ENCODE measurements at regions not wholly inside any gene's neighbourhood (a gene's known extent, or its start where the extent isn't known, plus 50 kb on each side); places are given as distances from the start of the nearest gene placed in this dataset.

DNA sequence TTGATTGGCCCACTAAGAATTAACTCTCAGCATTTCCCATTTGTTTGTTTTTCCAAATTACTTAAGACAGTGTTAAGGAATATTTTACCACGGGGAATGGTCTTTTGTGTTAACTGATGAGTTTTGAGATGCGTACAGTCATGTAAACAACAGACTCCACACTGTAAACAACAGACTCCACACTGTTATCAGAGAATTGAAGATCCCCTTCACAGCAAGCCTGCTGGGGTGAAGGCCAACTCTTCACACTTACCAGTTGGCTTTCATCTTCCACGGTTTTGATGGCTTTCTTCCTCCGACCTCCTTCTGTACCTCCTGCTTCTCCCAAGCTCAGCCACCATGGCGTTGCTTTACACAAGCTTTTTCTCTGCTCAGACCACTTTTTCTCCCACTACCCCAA is 166.8 kb downstream of the TMEM200C start:
- Histone ChIP-seq H3K27ac (no peak overlapping the region), H3K4me3 (no peak overlapping the region), H3K27me3 (no peaks in the 10 kb centered on the region), H3K36me3 (no peaks in the 10 kb centered on the region), H3K9me3 (no peaks in the 10 kb centered on the region), H3K4me1 (no peaks in the 10 kb centered on the region)
- TF ChIP-seq, protein P1, sequence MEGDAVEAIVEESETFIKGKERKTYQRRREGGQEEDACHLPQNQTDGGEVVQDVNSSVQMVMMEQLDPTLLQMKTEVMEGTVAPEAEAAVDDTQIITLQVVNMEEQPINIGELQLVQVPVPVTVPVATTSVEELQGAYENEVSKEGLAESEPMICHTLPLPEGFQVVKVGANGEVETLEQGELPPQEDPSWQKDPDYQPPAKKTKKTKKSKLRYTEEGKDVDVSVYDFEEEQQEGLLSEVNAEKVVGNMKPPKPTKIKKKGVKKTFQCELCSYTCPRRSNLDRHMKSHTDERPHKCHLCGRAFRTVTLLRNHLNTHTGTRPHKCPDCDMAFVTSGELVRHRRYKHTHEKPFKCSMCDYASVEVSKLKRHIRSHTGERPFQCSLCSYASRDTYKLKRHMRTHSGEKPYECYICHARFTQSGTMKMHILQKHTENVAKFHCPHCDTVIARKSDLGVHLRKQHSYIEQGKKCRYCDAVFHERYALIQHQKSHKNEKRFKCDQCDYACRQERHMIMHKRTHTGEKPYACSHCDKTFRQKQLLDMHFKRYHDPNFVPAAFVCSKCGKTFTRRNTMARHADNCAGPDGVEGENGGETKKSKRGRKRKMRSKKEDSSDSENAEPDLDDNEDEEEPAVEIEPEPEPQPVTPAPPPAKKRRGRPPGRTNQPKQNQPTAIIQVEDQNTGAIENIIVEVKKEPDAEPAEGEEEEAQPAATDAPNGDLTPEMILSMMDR (IDR thresholded peaks at IDR 0.05): no peak
- no peak for TF ChIP-seq POLR2A (IDR thresholded peaks at IDR 0.05)
- no peak for TF ChIP-seq EP300 (IDR thresholded peaks at IDR 0.05)
- no peak for TF ChIP-seq POLR2AphosphoS5 (IDR thresholded peaks at IDR 0.05)
- ATAC-seq (ENCODE audit: low FRiP score in 2 of 2) (no peak), DNase-seq (no peak)
- WGBS, 2 donors: 21 to 37% methylated on average over 5 of the region's 5 CpGs

DNA sequence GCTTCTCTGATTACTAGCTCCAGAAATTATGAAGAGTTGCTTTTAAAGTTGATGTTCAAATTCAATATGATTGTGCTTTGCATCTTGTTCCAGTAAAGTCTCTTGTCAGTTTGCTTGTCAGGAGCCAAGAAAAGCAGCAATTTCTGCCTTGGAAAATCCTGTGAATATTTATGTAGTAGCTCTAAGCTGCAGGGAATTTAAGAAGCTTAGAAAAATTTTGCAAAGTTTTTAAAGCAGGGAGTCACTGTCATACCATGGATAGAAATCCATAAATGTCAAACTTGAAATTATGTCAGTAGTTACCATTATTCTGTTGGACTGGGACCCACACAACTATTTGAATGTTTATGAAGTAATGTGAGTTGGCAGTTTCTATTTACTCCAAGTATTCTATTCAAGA is 169.3 kb downstream of the TMEM200C start:
- DNase-seq: no peak
- TF ChIP-seq, protein P1 (IDR thresholded peaks at IDR 0.05): no peak
- TF ChIP-seq POLR2AphosphoS5 (IDR thresholded peaks at IDR 0.05): no peak
- TF ChIP-seq EP300 (IDR thresholded peaks at IDR 0.05): no peak
- no peak for TF ChIP-seq POLR2A (IDR thresholded peaks at IDR 0.05)
- no peak overlapping the region for H3K27ac ChIP-seq
- H3K4me1 ChIP-seq: no peaks in the 10 kb centered on the region
- no peaks in the 10 kb centered on the region for H3K9me3 ChIP-seq
- H3K27me3 ChIP-seq: no peaks in the 10 kb centered on the region
- H3K4me3 ChIP-seq: no peak overlapping the region
- H3K36me3 ChIP-seq: no peaks in the 10 kb centered on the region
- ATAC-seq (ENCODE audit: low FRiP score in 2 of 2): no peak

DNA sequence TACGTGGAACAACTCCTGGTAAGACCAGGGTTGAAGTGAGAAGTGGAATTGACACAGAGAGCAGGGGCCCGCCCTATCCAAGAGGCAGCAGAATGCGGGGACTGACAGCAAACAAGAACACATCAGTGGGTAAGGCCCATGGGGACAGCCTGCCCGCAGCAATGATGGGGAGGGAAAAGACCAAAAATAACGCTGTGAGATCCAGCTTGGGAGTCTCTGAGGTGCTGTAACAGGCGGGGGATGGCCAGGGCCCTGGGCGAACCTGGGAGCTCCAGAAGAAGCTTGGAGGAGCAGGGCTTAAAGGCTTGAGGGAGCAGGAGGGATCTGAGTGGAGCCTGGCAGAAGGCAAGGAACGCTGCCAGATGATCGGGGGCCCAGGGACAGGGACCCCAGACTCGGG is 173.4 kb downstream of the TMEM200C start:
- TF ChIP-seq POLR2AphosphoS5 (IDR thresholded peaks at IDR 0.05) (no peak), EP300 (IDR thresholded peaks at IDR 0.05) (no peak), POLR2A (IDR thresholded peaks at IDR 0.05) (no peak)
- TF ChIP-seq, protein P1 (IDR thresholded peaks at IDR 0.05): no peak
- H3K4me3 ChIP-seq: no peak overlapping the region
- WGBS, 2 donors: 72 to 78% methylated on average over 10 of the region's 10 CpGs
- no peaks in the 10 kb centered on the region for H3K4me1 ChIP-seq
- no peaks in the 10 kb centered on the region for H3K9me3 ChIP-seq
- ATAC-seq (ENCODE audit: low FRiP score in 2 of 2) (no peak), DNase-seq (no peak)
- H3K27ac ChIP-seq: no peak overlapping the region
- no peaks in the 10 kb centered on the region for H3K27me3 ChIP-seq
- no peaks in the 10 kb centered on the region for H3K36me3 ChIP-seq

DNA sequence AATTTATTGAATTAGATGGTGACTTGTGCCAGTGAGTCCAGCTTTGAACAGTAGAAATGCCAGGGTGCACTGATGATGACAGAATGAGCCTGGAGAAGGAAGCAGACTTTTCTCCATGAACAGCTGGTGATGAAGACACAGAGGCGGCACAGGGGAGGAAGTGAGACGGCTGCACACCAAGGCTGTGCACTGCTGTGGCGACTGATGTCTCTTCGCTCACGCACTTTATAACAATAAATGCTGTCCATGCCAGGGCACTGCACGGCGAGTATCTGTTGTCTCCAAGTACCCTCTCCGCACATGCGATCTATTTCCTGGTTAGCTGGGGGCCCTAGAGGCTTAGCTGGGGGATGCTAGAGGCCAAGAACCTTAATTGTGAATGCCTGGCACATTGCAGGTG is 175.2 kb downstream of the TMEM200C start:
- DNase-seq (no peak), ATAC-seq (ENCODE audit: low FRiP score in 2 of 2) (no peak)
- Histone ChIP-seq H3K4me3 (no peak overlapping the region), H3K27ac (no peak overlapping the region), H3K9me3 (no peaks in the 10 kb centered on the region), H3K36me3 (no peaks in the 10 kb centered on the region), H3K4me1 (no peaks in the 10 kb centered on the region), H3K27me3 (no peaks in the 10 kb centered on the region)
- no peak for TF ChIP-seq EP300 (IDR thresholded peaks at IDR 0.05)
- no peak for TF ChIP-seq POLR2A (IDR thresholded peaks at IDR 0.05)
- TF ChIP-seq POLR2AphosphoS5 (IDR thresholded peaks at IDR 0.05): no peak
- TF ChIP-seq, protein P1 (IDR thresholded peaks at IDR 0.05): no peak
- WGBS, 2 donors: 72 to 90% methylated on average over 9 of the region's 9 CpGs

DNA sequence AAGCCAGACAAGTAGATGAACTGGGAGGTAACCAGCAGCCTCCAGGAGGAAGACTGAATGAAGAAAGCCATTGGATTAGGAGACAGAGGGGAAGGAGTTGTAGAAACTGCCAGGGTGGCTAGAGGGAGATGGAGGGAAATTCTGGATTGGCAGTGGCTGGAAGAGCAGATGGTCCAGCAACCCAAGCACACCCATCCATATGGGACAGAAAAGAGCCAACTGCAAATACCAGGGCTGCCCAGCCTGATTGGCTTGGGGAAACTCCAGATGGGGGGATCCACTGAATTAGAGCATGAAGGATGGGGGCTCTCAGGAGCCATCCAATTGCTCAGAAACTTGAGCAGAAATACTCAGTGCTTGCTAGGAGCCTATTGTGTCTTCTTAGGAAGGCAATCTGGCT is 173.5 kb upstream of the EPB41L3 start:
- TF ChIP-seq POLR2AphosphoS5 (IDR thresholded peaks at IDR 0.05) (no peak), POLR2A (IDR thresholded peaks at IDR 0.05) (no peak), EP300 (IDR thresholded peaks at IDR 0.05) (no peak)
- TF ChIP-seq, protein P1 (IDR thresholded peaks at IDR 0.05): no peak
- Histone ChIP-seq H3K9me3 (no peaks in the 10 kb centered on the region), H3K4me1 (no peaks in the 10 kb centered on the region), H3K27me3 (no peaks in the 10 kb centered on the region), H3K4me3 (no peak overlapping the region), H3K36me3 (no peaks in the 10 kb centered on the region), H3K27ac (no peak overlapping the region)
- DNase-seq (no peak), ATAC-seq (ENCODE audit: low FRiP score in 2 of 2) (no peak)

Data from upper lobe of left lung (tissue), 6 donors.